ENCODE measurements at regions not wholly inside any gene's neighbourhood (a gene's known extent, or its start where the extent isn't known, plus 50 kb on each side); places are given as distances from the start of the nearest gene placed in this dataset.

DNA sequence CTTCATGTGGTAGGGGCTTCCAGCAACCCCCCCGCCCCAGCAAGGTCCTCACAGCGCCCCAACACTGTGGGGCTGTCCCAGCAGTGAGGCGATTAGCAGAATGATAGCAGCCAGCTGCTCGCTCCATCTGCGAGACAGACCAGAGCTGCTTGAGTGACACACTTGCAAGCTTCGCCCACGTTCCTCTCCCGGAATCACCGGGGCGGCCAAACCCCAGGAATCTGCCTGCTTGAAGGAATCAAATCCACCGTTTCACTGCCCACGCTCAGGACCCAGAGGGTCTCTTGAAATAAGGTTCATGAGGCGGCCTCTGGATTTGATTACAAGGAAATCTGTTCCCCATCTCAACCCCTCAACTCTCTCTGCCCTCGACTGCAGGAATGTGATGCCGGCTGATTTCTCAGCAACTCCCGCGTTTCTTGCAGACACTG lies 356.0 kb downstream of the C16orf95 start:
- no peak for DNase-seq (ENCODE audit: extremely low read depth, low read depth)

DNA sequence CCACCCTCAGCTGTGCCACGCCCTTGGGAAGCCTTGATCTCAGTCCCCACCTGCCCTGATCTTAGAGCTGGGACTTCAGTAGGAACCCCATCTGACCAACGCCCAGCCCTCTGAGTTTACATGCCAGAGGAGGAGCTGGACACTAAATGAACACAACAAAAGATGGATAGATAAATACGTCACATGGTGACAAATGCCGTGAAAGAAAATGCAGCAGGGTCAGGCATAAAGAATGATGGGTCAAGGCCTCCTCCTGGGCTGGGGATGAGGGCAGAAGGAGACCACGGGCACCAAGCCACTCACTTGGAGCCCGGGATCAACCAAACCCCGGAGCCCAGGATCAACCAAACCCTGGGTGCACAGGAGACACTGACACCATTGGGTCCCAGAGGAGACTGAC lies 354.9 kb downstream of the C16orf95 start:
- no peak for DNase-seq (ENCODE audit: extremely low read depth, low read depth)

DNA sequence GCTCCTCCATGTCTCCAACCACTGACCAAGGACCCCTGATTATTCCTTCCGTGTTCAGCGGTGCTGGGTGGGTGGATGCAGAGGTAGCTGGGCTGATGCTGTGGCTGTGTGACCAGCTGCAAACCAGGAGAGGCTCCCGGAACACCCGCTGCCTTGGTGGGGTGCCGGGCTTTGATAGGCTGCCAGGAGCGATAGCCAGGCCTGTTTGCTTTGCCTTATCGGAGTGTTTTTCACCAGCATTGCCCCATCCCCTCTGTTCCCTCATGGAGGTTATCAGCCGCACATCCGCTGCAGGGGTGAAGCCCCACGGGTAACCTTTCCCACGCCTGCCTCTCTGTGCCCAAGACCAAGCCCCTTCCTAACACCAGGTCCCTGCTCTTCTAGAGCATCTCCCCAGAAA lies 354.3 kb downstream of the C16orf95 start:
- DNase-seq (ENCODE audit: extremely low read depth, low read depth), result no peak

DNA sequence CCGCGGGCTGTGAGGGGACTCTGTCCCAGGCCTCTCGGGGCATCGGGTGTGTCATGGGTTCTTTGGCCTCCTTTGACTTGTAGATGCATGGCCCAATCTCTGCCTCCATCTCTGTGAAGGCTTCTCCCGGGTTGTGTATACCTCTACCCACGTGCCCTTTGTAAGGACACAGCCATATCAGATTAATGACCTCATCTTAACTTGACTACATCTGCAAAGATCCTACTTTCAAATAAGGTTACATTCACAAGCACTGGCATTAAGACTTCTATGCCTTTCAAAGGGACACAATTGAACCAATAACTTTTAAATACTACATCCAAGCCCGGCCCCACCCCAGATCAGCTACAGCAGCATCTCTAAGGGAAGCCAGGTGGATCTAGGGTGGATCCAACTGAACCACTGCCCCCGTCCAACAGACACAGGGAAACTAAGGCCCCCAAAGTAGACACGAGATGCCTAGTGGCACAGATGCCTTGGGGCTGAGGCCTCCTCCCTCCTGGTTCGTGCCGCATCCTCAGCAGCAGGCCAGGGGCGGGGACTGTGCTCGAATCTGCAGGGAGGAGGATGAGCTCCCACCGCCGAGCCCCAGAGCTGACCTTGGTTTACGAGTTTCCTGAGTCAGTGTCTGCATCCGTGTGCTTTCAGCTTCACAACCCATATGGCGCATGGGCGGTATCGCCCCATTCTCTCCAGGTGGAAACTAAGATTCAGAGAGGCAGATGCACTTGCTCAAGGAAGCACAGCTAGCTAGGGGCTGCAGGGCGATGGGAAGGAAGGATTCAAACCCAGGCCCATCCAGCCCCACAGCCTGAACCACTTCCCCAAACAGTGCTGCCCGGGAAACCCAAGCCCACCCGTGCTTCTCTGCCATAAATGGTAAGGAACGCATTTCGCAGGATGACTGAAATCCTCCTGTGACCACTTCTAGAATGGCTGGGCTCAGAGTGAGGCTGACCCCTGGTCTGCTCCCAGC lies 353.3 kb downstream of the C16orf95 start:
- no peak for DNase-seq (ENCODE audit: extremely low read depth, low read depth)

DNA sequence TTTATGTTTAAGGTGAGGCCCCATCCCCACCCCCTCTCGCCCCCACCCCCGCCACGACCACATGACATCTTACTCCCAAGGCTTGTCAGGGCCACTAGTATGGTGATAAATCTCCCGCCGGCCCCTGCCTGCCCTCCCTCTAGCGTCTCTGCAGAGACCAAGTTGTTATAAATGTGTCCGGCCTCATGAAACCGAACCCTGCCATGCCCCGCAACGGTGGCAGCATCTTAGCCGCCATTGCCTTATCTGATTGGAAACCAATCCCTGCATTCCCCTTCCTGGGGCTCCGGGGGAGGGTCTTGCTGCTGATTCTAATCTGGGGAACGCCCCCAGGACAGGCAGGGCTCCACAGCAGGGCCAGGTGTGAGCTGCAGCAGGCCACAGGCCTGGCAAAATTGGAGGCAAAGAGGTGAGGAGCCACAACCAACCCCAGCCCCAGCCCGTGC lies 352.4 kb downstream of the C16orf95 start:
- no peak for DNase-seq (ENCODE audit: extremely low read depth, low read depth)

DNA sequence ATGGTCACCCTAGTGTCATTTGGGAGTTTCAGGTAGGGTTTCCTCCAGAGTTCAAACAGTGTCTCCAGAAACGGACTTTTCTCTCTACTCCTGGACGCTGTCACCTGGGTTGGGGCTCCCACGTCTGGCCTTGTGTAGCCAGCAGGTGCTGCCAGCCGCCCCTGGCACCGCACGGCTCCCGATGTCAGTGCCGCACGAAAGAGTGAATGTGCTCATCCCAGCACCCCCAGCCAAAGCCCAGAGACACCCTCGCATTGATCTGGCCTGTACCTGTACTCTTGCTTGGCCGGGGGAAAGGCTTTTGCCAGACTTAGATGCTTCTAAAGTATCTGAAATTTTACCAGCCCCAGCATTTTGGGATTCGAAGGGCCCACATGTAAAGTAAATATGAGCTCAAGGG lies 351.9 kb downstream of the C16orf95 start:
- no peak for DNase-seq (ENCODE audit: extremely low read depth, low read depth)

DNA sequence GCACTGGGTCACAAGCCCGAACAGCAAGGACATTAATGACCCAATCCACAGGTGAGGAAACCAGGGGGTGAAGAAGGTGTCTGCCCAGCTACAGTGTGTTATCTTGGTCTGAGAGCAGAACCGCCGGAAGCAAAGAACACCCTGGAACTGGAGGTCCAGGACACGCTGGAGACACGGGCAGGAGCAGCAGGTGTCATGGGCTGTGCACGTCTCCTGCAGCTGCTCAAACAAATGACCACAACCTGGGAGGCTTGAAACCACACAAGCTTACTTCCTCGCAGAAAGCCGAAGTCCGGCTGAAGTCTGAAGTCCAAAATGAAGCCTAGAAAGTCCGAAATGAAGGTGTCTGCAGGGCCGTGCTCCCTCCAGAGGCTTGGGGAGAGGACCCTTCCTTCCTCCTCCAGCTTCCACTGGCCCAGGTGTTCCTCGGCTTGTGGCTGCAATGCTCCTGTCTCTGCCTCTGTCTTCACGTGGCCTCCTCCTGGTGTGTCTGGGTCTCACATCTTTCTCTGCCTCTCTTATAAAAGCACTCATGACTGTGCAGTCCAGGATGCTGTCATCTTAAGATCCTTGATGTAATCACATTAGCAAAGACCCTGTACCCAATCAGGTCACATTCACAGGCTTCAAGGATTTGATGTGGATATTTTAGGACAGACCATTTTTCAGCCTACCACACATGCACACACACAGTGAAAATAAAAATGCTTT lies 351.2 kb downstream of the C16orf95 start:
- DNase-seq (ENCODE audit: extremely low read depth, low read depth), result no peak

DNA sequence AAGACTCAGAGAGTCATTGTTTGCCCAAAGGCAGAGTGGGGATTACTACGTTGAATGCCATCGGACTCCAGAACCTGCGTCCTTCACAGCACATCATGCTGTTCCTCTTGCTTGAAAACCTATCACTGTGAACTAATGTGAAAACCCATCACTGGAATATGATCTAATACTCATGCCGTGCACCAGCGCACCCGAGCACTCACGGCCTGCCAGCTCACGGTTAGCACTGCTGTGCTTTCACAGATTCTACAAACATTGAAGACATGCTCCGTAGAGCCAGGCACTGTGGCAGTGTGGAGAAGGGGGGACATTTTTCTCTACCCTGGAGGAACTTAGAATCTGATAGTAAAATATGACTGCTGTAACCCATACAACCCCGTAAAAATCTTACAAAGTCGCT lies 350.4 kb downstream of the C16orf95 start:
- DNase-seq (ENCODE audit: extremely low read depth, low read depth), result no peak

DNA sequence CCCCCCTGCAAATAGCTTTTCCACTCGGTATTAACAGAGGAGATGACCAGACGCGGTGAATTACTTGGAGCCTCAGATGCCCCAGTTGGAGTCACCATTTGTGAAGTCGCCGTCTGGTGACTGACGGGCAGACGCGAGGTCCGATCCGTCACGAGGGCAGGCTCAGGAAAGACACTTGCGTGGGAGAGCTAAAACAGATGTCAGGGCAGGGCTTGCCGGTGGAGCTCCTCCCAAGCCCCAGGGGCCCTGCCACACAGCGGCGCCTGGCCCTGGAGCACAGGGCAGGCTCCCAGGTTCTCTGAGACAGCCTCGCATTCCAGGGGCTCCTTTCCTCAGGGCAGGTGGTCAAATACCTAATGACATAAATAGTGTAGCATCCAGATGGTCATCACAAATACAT lies 348.3 kb downstream of the C16orf95 start:
- DNase-seq (ENCODE audit: extremely low read depth, low read depth), result no peak

DNA sequence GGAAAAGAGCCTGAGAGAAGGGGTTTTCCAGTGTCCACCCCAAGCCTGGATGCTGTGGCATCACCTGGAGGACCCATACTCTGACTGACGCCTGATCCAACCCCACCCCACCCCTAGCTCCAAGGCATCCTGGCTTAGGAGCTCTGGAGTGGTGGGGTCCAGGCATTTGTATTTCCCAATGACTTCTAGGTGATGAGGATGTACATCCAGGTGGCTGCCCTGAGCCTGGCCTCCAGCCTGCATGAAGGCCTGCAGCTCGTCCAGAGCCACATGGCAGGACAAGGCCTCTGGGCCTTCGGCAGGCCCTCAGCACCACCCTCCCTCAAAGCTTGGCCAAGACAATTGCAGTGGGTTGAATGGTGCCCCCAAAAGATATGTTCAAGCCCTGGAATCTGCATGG lies 347.5 kb downstream of the C16orf95 start:
- DNase-seq (ENCODE audit: extremely low read depth, low read depth), result no peak

DNA sequence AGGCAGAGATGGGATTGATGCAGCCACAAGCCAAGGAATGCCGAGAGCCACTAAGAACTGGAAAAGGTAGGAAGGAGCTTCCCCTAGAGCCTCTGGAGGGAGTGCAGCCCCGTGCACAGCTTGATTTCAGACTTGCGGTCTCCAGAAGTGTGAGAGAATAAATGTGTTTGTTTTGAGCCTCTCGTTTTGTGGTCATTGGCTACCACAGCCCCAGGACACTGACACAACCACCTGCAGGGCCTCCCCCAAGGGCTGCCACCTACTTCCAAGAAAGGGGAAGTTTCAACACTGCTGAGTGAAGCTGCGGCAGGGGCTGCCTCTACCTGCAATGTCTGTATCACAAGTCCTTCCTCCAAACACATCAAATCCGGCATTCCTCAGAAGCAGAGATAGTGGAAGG lies 346.9 kb downstream of the C16orf95 start:
- no peak for DNase-seq (ENCODE audit: extremely low read depth, low read depth)

DNA sequence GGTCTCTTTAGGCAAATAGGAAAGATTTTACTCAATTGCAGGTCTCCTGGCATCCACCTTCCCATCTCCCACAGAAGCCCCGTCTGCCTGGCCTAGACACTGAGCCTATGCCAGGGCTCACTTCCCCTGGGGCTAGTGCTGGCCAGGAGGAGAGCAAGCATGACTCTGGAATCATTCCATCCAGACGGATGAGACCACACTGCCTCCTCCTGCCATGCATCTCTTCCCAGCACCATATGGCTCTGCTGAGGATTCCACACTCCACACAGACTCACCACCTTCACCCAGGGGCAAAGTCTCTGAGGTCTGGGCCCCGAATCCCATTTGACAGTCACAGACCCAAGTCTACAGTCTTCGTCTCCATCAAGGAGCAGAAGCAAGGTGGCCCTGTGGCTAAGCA lies 346.5 kb downstream of the C16orf95 start:
- no peak for DNase-seq (ENCODE audit: extremely low read depth, low read depth)

DNA sequence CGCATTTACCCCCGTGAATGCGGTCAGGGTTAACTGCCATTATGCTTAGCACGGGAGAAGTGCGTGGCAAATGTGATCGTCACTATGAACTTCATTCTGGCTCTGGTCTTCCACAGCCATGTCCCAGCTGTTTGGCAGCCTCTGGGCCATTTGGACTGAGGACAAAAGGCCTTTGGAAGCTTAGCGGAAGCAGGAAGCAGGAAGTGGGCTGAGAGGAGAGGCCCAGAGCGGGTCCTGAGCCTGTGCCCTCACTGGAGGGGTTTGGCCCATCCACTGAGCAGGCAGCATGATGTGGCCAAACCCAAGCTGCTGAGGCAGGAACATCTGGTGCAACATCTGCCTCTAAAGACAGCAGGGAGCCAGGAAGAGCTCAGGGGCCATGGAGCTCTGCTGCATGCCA lies 345.9 kb downstream of the C16orf95 start:
- no peak for DNase-seq (ENCODE audit: extremely low read depth, low read depth)

DNA sequence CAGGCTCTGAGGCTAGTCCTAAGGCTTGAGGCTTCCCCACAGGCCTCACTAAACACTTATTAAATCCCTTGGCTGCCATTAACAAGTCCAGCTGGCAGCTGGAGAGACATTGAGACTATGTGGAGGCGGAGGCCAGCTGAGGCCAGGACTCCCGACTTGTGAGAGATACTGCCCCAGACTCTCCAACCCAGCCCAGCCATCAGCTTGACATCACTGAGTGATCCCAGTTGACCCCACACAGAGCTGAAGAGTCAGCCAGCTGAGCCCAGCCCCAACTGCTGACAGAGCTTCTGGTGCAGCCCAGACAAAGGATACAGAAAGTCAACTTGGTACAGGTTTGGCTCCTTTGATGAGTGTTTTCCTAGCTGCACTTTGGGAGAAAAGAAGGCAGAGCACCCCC lies 343.1 kb downstream of the C16orf95 start:
- no peak for DNase-seq (ENCODE audit: extremely low read depth, low read depth)

DNA sequence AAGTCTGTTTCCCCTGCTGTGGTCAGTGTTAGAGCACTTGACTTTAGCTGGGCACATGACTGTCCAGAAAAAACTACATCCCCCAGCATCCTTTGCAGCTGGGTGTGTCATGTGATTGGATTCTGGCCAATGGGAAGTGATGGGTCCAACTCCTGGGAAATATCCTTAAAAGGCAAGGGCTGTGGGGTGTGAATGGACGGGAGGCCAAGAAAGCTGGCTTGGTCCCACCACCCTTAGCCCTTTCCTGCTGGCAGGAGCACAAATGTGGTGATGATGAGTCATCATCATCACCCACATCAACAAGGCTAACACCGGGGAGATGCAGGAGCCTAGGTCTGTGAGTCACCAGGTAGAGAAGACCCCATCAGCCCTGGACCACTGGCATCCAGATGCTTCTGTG lies 341.7 kb downstream of the C16orf95 start:
- DNase-seq (ENCODE audit: extremely low read depth, low read depth), result peak; percentile 31

DNA sequence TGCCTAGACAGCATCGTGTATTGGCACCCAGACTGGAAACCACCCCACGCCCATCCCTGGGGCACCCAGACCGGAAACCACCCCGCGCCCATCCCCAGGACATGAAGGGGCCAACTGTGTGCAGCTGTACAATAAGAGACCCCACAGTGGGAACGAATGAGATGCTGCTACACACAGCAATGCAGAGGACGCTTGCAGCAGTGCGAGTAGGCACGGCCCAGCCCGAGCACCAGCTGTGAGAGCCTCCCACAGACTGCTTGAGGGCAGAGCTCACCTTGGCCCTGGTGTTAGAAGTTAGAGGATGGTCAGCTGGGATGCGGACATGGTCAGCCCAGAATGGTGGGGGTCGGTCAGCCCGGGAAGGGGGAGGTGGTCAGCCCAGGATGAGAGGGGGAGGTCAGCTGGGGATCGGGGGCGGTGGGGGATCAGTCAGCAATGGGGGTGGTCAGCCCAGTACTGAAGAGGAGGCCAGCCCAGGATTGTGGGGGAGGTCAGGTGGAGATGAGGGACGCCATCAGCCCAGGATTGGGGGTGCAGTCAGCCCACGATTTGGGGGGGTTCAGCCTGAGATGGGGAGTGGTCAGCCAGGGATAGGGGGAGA lies 340.0 kb downstream of the C16orf95 start:
- DNase-seq (ENCODE audit: extremely low read depth, low read depth), result no peak

DNA sequence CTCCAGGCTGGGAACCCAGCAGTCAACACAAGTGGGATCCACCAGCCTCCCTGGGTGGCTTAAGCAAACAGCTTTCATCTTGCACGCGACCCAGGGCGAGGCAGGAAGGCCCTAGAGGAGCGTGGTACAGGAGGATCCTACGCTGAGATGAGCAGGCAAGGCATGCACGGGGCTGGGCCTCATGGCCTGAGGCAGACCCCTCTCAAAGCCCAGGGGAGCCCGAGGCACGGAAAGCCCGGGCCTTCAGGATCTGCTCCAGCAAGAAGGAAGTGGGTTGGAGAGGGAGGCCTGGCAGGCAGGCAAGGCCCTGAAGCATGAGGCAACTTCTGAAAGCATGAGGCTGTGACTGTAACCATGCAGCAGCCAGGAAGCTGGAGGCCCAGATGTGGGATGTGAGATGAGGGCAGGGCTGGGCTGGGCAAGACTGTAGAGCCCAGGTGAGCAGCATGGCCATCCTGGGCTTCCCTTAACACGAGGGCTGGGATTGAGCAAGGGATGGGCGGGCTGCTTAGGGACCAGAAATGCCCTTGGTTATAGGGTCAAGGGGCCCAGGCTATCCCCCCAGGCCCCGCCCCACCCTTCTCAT lies 338.7 kb downstream of the C16orf95 start:
- no peak for DNase-seq (ENCODE audit: extremely low read depth, low read depth)

DNA sequence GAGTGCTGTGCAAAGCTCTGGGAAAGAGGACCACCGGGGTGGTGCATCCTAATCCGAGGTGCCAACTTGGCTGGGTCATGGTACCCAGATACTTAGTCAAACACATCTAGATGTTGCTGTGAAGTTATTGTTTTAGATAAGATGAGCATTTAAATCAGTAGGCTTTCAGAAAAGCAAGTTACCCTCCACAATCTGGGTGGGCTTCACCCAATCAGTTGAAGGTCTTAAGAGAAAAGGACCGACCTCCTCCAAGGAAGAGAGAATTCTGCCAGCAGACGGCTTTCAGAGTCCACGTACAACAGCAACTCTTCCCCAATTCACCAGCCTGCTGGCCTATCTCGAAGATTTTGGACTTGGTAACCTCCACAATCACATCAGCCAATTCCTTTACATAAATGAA lies 338.1 kb downstream of the C16orf95 start:
- no peak for DNase-seq (ENCODE audit: extremely low read depth, low read depth)

DNA sequence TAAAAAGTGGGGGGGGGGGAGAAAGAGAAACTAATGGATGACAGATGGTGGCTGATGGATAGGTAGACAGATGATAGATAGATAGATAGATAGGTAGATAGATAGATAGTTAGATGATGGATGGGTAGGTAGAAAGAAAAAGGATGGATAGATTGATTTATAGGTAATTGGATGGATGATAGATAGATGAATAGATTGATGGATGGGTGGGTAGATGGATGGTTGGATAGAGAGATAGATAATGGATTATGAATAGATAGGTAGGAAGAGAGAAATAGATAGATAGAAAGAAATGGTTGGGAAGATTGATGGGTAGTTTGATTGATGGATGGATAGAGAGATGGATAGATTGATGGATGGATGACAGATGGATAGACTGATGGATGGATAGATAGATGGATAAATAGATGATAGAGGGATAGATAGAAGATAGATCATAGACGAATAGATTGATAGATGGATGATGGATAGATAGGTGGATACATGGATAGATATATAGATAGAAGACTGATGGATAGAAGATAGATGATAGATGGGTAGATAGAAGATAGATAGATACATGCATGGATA lies 337.1 kb downstream of the C16orf95 start:
- DNase-seq (ENCODE audit: extremely low read depth, low read depth), result no peak

DNA sequence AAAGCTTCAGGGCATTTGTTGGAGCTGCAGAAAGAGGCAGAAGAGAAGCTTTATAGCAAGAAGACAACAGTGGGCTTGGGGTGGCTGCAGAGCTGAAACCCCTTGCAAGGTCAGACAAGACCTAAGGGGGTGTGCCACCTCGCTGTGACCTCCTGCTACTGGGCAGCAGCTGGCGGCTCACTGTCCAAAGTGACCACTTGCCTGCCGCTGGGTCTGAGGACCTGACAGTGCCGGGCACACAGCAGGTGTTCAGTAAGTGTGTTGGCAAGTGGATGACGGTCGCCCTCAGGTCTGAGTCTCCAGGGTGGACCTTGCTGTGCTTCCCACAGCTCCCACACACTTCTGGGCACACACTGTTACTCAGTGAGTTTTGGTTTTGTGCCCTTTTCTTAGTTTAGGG lies 336.5 kb downstream of the C16orf95 start:
- DNase-seq (ENCODE audit: extremely low read depth, low read depth), result no peak

DNA sequence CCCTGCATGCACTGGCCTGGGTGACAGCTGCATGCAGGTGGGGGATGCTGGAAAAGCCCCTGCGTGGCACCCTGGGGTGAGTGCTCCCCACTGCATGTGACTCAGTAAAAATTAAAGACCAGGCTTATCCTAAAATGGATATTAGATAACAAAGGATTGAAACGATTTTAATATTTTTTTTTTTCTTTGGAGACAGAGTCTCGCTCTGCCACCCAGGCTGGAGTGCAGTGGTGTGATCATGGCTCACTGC lies 334.9 kb downstream of the C16orf95 start:
- no peak for DNase-seq (ENCODE audit: extremely low read depth, low read depth)
